Tibial artery (tissue), 4 donors: ENCODE measurements at regions not wholly inside any gene's neighbourhood (a gene's known extent, or its start where the extent isn't known, plus 50 kb on each side); places are given as distances from the start of the nearest gene placed in this dataset.

Experiments
- DNase-seq, 2 donors: peaks; one replicate each; pipeline ENCODE4 v3.0.0-alpha.2; 2019
- H3K27ac ChIP-seq, 2 donors: fragments of 200-600 bp; sonication (generic) in 1 of 2; 1 replicate in 1 of 2; 2 replicates in 1 of 2; pipeline ENCODE4 v1.5.1; 2018 to 2019; ENCODE audit warnings: mild to moderate bottlenecking in 1 of 2
- H3K27me3 ChIP-seq, 2 donors: fragments of 200-600 bp; sonication (generic) in 1 of 2; one replicate each; pipeline versions ENCODE4 v1.5.1 to v1.6.0; 2016 to 2019
- H3K36me3 ChIP-seq, 3 donors: fragments of 200-600 bp; sonication (generic) in 2 of 3; one replicate each; pipeline ENCODE4 v1.5.1; 2016 to 2019; ENCODE audit warnings: mild to moderate bottlenecking in 2 of 3
- H3K4me1 ChIP-seq, 4 donors: fragments of 200-600 bp; sonication (generic) in 2 of 4; 1 replicate in 3 of 4; 2 replicates in 1 of 4; pipeline ENCODE4 v1.5.1; 2016 to 2019
- H3K4me3 ChIP-seq, 2 donors: fragments of 200-600 bp; sonication (generic) in 1 of 2; 1 replicate in 1 of 2; 2 replicates in 1 of 2; pipeline ENCODE4 v1.5.1; 2018 to 2019; ENCODE audit warnings: mild to moderate bottlenecking in 2 of 2
- H3K9me3 ChIP-seq, 3 donors: fragments of 200-600 bp; sonication (generic) in 1 of 3; one replicate each; pipeline ENCODE4 v1.5.1; 2016 to 2019
- CTCF ChIP-seq, 2 experiments: fragments of 200-600 bp in 1 of 2; fragments of 450-650 bp in 1 of 2; IDR thresholded peaks; one replicate each; pipeline ENCODE4 v1.5.1; 2017 to 2019; ENCODE audit warnings: antibody characterized with exemption in 2 of 2, mild to moderate bottlenecking in 1 of 2, moderate library complexity in 1 of 2
- intact Hi-C: fragments of 100-400 bp; cut with DNase I; formaldehyde crosslinking; loops from one replicate; pipeline ENCODE4 v1.15.0; 2023; ENCODE audit warnings: low total_unique reads

DNA sequence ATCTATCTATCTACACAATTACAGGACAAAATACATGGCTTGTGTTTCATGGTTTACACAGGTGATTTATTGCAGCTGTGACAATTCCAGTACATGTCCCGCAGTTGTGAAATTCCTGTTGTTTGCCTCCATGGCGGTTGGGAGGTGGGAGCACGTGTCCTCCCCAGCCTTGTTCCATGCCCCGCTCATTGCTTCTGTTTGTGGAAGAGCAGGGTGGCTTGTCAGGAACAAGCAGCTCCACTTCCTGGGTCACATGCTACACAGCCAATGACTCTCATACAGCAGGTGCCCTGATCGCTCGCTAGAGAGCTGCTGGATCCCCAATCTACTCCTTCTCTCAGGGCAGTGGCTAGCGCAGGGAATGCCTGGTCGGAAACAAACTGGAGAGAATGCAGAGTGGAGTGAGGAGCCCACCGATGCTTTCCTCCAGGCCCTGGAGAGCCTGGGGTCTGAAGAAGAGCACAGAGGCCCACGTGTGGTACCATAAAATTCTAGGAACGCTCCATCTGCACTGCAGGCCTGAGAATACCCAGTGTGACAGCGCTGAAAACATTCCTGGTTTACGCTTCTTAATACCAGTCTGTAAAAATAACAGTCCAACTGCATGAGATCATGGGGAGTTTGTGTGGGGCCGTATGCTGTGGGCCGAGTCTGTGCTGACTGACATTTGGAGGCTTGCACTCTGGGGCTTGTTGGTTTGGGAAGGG lies 270.6 kb upstream of the RGMA start:
- peaks cover 0 to 10% (median 0%) of the 10 kb centered on the region in 4 donors for H3K4me1 ChIP-seq
- no peaks in the 10 kb centered on the region for H3K36me3 ChIP-seq
- H3K4me3 ChIP-seq, result no peak overlapping the region
- no peak for TF ChIP-seq CTCF (IDR thresholded peaks at IDR 0.05)
- H3K27me3 ChIP-seq, result no peaks in the 10 kb centered on the region
- intact Hi-C loops, result no loop called here
- H3K9me3 ChIP-seq, result no peaks in the 10 kb centered on the region
- H3K27ac ChIP-seq, result no peak overlapping the region
- no peak for DNase-seq

DNA sequence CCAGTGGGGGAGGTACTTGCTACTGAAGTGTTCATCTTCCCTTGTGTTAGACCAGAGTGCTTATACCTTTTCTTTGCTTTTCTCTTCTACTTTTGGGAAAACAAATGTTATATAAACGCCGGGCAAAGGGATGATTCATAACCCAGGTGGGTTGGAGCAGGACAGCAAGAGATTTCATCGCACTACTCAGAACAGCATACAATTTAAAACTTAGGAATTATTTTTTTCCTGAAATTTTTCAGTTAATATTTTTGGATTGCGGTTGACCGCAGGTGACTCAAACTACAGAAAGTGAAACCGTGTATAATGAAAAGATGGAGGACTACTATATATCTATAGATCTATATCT lies 270.0 kb upstream of the RGMA start:
- Histone ChIP-seq H3K4me3 (no peak overlapping the region), H3K4me1 (peaks cover 0 to 10% (median 0%) of the 10 kb centered on the region in 4 donors), H3K27me3 (no peaks in the 10 kb centered on the region), H3K9me3 (no peaks in the 10 kb centered on the region), H3K36me3 (no peaks in the 10 kb centered on the region), H3K27ac (no peak overlapping the region)
- TF ChIP-seq CTCF (IDR thresholded peaks at IDR 0.05), result no peak
- intact Hi-C loops, result no loop called here
- DNase-seq, result no peak

DNA sequence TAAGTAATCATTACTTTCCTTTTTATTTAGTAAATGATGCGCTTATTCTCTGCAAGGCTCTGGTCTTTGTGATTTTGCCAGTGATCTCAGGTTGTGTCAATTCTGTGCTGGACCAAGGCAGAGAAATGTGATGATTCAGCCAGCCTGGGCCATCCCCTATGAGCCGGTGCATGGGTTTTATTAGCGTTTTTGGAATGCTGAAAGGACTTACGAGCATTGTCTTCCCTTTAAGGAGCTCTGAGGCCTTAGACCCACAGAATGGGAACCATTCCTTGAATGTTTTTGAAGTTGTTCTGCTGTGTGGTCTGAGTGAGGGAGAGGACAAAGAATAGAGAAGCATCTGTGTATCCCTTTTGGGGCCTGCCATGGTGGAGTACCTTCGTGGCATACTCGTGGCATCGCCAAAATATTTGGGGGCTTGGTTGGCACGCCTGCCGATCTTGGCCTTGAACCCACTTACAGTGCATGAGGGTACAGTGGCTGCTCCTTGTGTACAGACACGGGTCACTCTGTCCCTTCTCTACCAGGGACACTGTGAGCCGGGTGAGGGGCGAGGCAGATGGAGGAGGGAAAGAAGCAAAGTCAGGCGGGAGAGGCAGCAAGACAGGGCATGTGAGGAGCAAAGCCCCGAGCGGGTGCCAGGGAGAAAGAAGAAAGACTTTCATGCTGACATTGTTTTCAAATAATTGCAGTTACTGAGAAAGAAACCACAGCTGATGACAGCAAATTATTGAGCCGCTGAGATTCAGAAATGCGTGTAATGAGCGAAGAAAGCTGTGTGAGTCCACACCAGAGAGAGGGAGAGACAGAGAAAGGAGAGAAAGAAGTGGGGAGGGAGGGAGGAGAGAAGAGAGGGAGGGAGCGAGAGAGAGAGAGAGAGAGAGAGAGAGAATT lies 269.4 kb upstream of the RGMA start:
- Histone ChIP-seq H3K36me3 (no peaks in the 10 kb centered on the region), H3K27ac (no peak overlapping the region), H3K27me3 (no peaks in the 10 kb centered on the region), H3K9me3 (no peaks in the 10 kb centered on the region), H3K4me3 (no peak overlapping the region), H3K4me1 (peaks cover 0 to 10% (median 0%) of the 10 kb centered on the region in 4 donors)
- intact Hi-C loops, result no loop called here
- TF ChIP-seq CTCF (IDR thresholded peaks at IDR 0.05), result no peak
- no peak for DNase-seq

DNA sequence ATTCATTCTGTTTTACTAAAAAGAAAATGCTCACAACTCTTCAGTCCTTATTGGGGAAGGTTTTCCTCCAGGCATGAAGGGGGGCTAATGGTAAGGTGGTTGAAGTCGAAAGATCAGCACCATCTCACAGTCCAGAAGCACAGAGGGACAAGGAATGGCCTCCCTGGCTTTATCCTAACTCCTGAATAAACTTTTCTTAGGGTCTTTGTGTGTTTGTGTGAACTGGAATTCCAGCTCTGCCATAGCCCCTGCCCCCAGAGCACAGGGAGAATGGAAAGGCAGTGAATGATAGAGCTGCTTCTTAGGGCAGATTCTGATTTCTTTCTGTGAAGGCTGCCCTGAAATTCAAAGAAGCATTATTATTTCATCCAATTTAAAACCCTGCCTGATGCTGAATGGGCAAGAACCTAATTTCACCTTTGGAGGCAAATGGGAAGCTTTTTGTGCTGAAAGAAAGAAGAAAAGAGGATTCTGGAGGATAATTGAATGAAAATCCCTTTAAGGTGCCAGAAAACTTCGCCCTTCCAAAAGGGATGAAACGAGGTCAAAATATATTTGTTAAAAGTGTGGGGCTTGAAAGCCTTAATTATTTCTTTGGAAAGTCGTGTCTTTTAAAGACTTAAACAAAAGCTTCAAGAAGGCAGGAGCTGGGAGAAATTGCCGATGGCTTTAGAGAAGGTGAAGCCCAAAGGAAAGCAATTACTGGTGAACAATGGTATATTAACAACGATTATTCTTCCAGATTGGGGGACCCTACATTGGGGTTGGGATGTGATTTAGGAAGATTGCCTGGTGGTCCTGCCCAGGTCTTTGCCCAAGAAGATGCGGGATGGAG lies 259.9 kb upstream of the RGMA start:
- Histone ChIP-seq H3K4me1 (no peaks in the 10 kb centered on the region), H3K4me3 (no peak overlapping the region), H3K27me3 (peaks cover 0 to 2% of the 10 kb centered on the region in 2 donors), H3K36me3 (no peaks in the 10 kb centered on the region), H3K27ac (no peak overlapping the region), H3K9me3 (no peaks in the 10 kb centered on the region)
- DNase-seq, result no peak
- intact Hi-C loops, result loop anchor here (10.0 kb wide), 1 partner anchor 56 kb away; no protein-coding TSS in a partner anchor
- TF ChIP-seq CTCF (IDR thresholded peaks at IDR 0.05), result no peak

DNA sequence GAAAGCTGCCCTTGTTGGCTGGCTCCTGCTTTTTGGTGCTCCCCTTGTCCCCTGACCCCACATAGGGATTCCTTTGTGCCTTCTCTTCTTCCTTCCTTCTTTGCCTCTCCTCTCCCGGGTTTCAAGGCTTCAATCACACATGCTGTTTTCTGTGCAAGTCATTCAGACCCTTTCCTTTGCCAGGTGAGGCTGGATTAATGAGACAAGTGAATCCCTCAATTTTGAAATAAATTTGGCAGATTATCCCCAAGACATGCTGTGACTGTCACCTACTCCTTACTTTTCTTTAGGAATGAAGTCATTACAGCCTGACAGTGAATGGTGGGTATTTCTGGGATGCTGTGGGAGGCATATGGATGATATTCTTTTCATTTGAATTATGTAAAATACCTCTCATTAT lies 259.0 kb upstream of the RGMA start:
- intact Hi-C loops, result loop anchor here (10.0 kb wide), 1 partner anchor 57 kb away; no protein-coding TSS in a partner anchor

More for the DNA sequence above, 259.0 kb upstream of the RGMA start:
- H3K27ac ChIP-seq, result no peak overlapping the region
- no peaks in the 10 kb centered on the region for H3K4me1 ChIP-seq
- H3K9me3 ChIP-seq, result no peaks in the 10 kb centered on the region
- H3K27me3 ChIP-seq, result peaks cover 0 to 2% of the 10 kb centered on the region in 2 donors
- H3K4me3 ChIP-seq, result no peak overlapping the region
- H3K36me3 ChIP-seq, result no peaks in the 10 kb centered on the region
- DNase-seq, result no peak
- no peak for TF ChIP-seq CTCF (IDR thresholded peaks at IDR 0.05)
